NCI-H1930 (cell line): ENCODE measurements at regions not wholly inside any gene's neighbourhood (a gene's known extent, or its start where the extent isn't known, plus 50 kb on each side); places are given as distances from the start of the nearest gene placed in this dataset.
"Not testable (repeated sequence)": the region's sequence is repeated elsewhere in the genome, so short reads cannot be mapped to it uniquely, and the experiment has no call there.

Experiments
- DNase-seq, 2 experiments: peaks; one replicate each; lab custom pipeline; 2025; lab: John Stamatoyannopoulos, UW

- no peak for DNase-seq
Observed at GRCh38 chr6:132045877-132046276, 94.7 kb upstream of the CCN2 start.

- no peak for DNase-seq
Observed at GRCh38 chr6:132043148-132043547, 92.0 kb upstream of the CCN2 start.

- DNase-seq, result no peak
Observed at GRCh38 chr6:132041706-132042105, 90.5 kb upstream of the CCN2 start.

- no peak for DNase-seq
Observed at GRCh38 chr6:132028029-132028428, 76.9 kb upstream of the CCN2 start.

- DNase-seq, result no peak
Observed at GRCh38 chr6:132025468-132025867, 74.3 kb upstream of the CCN2 start.

GRCh38 chr6:132023490-132023889, 72.3 kb upstream of the CCN2 start:
- DNase-seq, result no peak

- no peak for DNase-seq
Observed at GRCh38 chr6:132021552-132022375, 70.6 kb upstream of the CCN2 start.

- not testable (repeated sequence) for DNase-seq
Observed at GRCh38 chr6:132020918-132021317, 69.7 kb upstream of the CCN2 start.

GRCh38 chr6:132020138-132020581, 69.0 kb upstream of the CCN2 start:
- DNase-seq, result no peak

- no peak for DNase-seq
Observed at GRCh38 chr6:132019586-132019985, 68.4 kb upstream of the CCN2 start.

- no peak for DNase-seq
Observed at GRCh38 chr6:132017942-132018341, 66.8 kb upstream of the CCN2 start.

GRCh38 chr6:132016396-132016795, 65.2 kb upstream of the CCN2 start:
- DNase-seq, result no peak

GRCh38 chr6:132011582-132011981, 60.4 kb upstream of the CCN2 start:
- DNase-seq, result no peak

- no peak for DNase-seq
Observed at GRCh38 chr6:132009175-132009574, 58.0 kb upstream of the CCN2 start.

GRCh38 chr6:132007474-132008190, 56.5 kb upstream of the CCN2 start:
- no peak for DNase-seq

- no peak for DNase-seq
Observed at GRCh38 chr6:132005178-132005577, 54.0 kb upstream of the CCN2 start.

GRCh38 chr6:132004668-132005067, 53.5 kb upstream of the CCN2 start:
- DNase-seq, result no peak

GRCh38 chr6:132003516-132004178, 52.5 kb upstream of the CCN2 start:
- DNase-seq, result no peak
